ENCODE measurements at regions not wholly inside any gene's neighbourhood (a gene's known extent, or its start where the extent isn't known, plus 50 kb on each side); places are given as distances from the start of the nearest gene placed in this dataset.

- DNase-seq, result no peak
Observed at GRCh38 chr5:155416765-155417164, 403.2 kb downstream of the KIF4B start.

- no peak for DNase-seq
Observed at GRCh38 chr5:155418960-155419579, 405.5 kb downstream of the KIF4B start.

GRCh38 chr5:155430192-155430591 is 416.6 kb downstream of the KIF4B start:
- no peak for DNase-seq

- DNase-seq, result no peak
Observed at GRCh38 chr5:155434267-155434666, 420.7 kb downstream of the KIF4B start.

GRCh38 chr5:155434681-155435080 is 421.1 kb downstream of the KIF4B start:
- no peak for DNase-seq

- DNase-seq, result no peak
Observed at GRCh38 chr5:155441849-155442248, 428.3 kb downstream of the KIF4B start.

- no peak for DNase-seq
Observed at GRCh38 chr5:155451106-155451505, 437.6 kb downstream of the KIF4B start.

- no peak for DNase-seq
Observed at GRCh38 chr5:155455791-155456514, 442.4 kb downstream of the KIF4B start.

- DNase-seq, result no peak
Observed at GRCh38 chr5:155459889-155460500, 446.4 kb downstream of the KIF4B start.

GRCh38 chr5:155460501-155460931 is 447.0 kb downstream of the KIF4B start:
- no peak for DNase-seq

GRCh38 chr5:155461304-155461703 is 447.7 kb downstream of the KIF4B start:
- no peak for DNase-seq

- DNase-seq, result no peak
Observed at GRCh38 chr5:155466851-155467250, 453.3 kb downstream of the KIF4B start.

GRCh38 chr5:155471027-155471426 is 457.5 kb downstream of the KIF4B start:
- no peak for DNase-seq

GRCh38 chr5:155472780-155473179 is 459.2 kb downstream of the KIF4B start:
- no peak for DNase-seq

- no peak for DNase-seq
Observed at GRCh38 chr5:155475318-155475717, 461.8 kb downstream of the KIF4B start.

GRCh38 chr5:155480731-155481131 is 467.2 kb downstream of the KIF4B start:
- no peak for DNase-seq

- no peak for DNase-seq
Observed at GRCh38 chr5:155481182-155481581, 467.6 kb downstream of the KIF4B start.

- DNase-seq, result no peak
Observed at GRCh38 chr5:155482428-155482827, 468.9 kb downstream of the KIF4B start.

- DNase-seq, result no peak
Observed at GRCh38 chr5:155485386-155485785, 471.8 kb downstream of the KIF4B start.

- no peak for DNase-seq
Observed at GRCh38 chr5:155489949-155490348, 476.4 kb downstream of the KIF4B start.

- DNase-seq, result no peak
Observed at GRCh38 chr5:155492191-155492590, 478.6 kb downstream of the KIF4B start.

GRCh38 chr5:155504606-155505005 is 491.1 kb downstream of the KIF4B start:
- no peak for DNase-seq

GRCh38 chr5:155507363-155507762 is 493.8 kb downstream of the KIF4B start:
- no peak for DNase-seq

Data from right lung (tissue), 2 donors.